Activated CD8-positive, alpha-beta memory T cell treated with anti-CD3 and anti-CD28 coated beads for 24 hours (primary cell): ENCODE measurements at regions not wholly inside any gene's neighbourhood (a gene's known extent, or its start where the extent isn't known, plus 50 kb on each side); places are given as distances from the start of the nearest gene placed in this dataset.

Experiments
- DNase-seq: peaks from one replicate; pipeline ENCODE4 v3.0.0-alpha.2; 2020

- DNase-seq: no peak
Observed at GRCh38 chr17:73820686-73821448, 176.6 kb upstream of the SDK2 start.

- no peak for DNase-seq
Observed at GRCh38 chr17:73821665-73822064, 177.4 kb upstream of the SDK2 start.

GRCh38 chr17:73822371-73822770, 178.1 kb upstream of the SDK2 start:
- no peak for DNase-seq

- no peak for DNase-seq
Observed at GRCh38 chr17:73823684-73824083, 179.4 kb upstream of the SDK2 start.

GRCh38 chr17:73824321-73824720, 180.1 kb upstream of the SDK2 start:
- DNase-seq: no peak

GRCh38 chr17:73826181-73826871, 182.1 kb upstream of the SDK2 start:
- no peak for DNase-seq

- DNase-seq: no peak
Observed at GRCh38 chr17:73826872-73827228, 182.6 kb upstream of the SDK2 start.

- DNase-seq: no peak
Observed at GRCh38 chr17:73827627-73828291, 183.5 kb upstream of the SDK2 start.

GRCh38 chr17:73829676-73830280, 185.5 kb upstream of the SDK2 start:
- DNase-seq: no peak

- DNase-seq: no peak
Observed at GRCh38 chr17:73831699-73832098, 187.5 kb upstream of the SDK2 start.

GRCh38 chr17:73833775-73834488, 189.7 kb upstream of the SDK2 start:
- no peak for DNase-seq

GRCh38 chr17:73834684-73835343, 190.6 kb upstream of the SDK2 start:
- DNase-seq: no peak

- no peak for DNase-seq
Observed at GRCh38 chr17:73835605-73836004, 191.4 kb upstream of the SDK2 start.

- DNase-seq: no peak
Observed at GRCh38 chr17:73838815-73839214, 194.6 kb upstream of the SDK2 start.

GRCh38 chr17:73840829-73841228, 196.6 kb upstream of the SDK2 start:
- no peak for DNase-seq

GRCh38 chr17:73841431-73842060, 197.3 kb upstream of the SDK2 start:
- DNase-seq: no peak

- DNase-seq: no peak
Observed at GRCh38 chr17:73847952-73848351, 203.7 kb upstream of the SDK2 start.

GRCh38 chr17:73850426-73850825, 206.2 kb upstream of the SDK2 start:
- DNase-seq: no peak

- no peak for DNase-seq
Observed at GRCh38 chr17:73851091-73851490, 206.8 kb upstream of the SDK2 start.

GRCh38 chr17:73851921-73852320, 207.7 kb upstream of the SDK2 start:
- DNase-seq: no peak

GRCh38 chr17:73855720-73856333, 211.6 kb upstream of the SDK2 start:
- DNase-seq: no peak
